GM18498 (cell line): ENCODE measurements at regions not wholly inside any gene's neighbourhood (a gene's known extent, or its start where the extent isn't known, plus 50 kb on each side); places are given as distances from the start of the nearest gene placed in this dataset.

Source experiments
- ATAC-seq: cut with Tn5 transposase; IDR thresholded peaks from one replicate; pipeline ENCODE4 v1.9.1; 2021; ENCODE audit warnings: mild to moderate bottlenecking, moderate library complexity; ENCODE audit not compliant: unreplicated experiment

GRCh38 chr18:78898635-78899034 is 81.0 kb upstream of the SALL3 start:
- ATAC-seq, result no peak

GRCh38 chr18:78899241-78899640 is 80.4 kb upstream of the SALL3 start:
- no peak for ATAC-seq

GRCh38 chr18:78900938-78901909 is 78.4 kb upstream of the SALL3 start:
- no peak for ATAC-seq

GRCh38 chr18:78901923-78902794 is 77.5 kb upstream of the SALL3 start:
- no peak for ATAC-seq

- ATAC-seq, result no peak
These were observed 76.7 kb upstream of the SALL3 start for GRCh38 chr18:78902795-78903435.

- no peak for ATAC-seq
These were observed 76.0 kb upstream of the SALL3 start for GRCh38 chr18:78903436-78904178.

GRCh38 chr18:78904179-78904531 is 75.5 kb upstream of the SALL3 start:
- ATAC-seq, result no peak

GRCh38 chr18:78905334-78905733 is 74.3 kb upstream of the SALL3 start:
- ATAC-seq, result no peak

GRCh38 chr18:78906066-78906465 is 73.6 kb upstream of the SALL3 start:
- no peak for ATAC-seq

GRCh38 chr18:78908462-78909260 is 71.0 kb upstream of the SALL3 start:
- no peak for ATAC-seq

GRCh38 chr18:78911751-78912283 is 67.8 kb upstream of the SALL3 start:
- ATAC-seq, result no peak

- no peak for ATAC-seq
These were observed 67.3 kb upstream of the SALL3 start for GRCh38 chr18:78912336-78912735.

GRCh38 chr18:78912844-78913243 is 66.8 kb upstream of the SALL3 start:
- no peak for ATAC-seq

- ATAC-seq, result no peak
These were observed 66.2 kb upstream of the SALL3 start for GRCh38 chr18:78913395-78913794.

GRCh38 chr18:78913830-78914231 is 65.8 kb upstream of the SALL3 start:
- no peak for ATAC-seq

- no peak for ATAC-seq
These were observed 65.2 kb upstream of the SALL3 start for GRCh38 chr18:78914249-78914935.

GRCh38 chr18:78915446-78916008 is 64.1 kb upstream of the SALL3 start:
- no peak for ATAC-seq

GRCh38 chr18:78918707-78919106 is 60.9 kb upstream of the SALL3 start:
- no peak for ATAC-seq

- no peak for ATAC-seq
These were observed 59.7 kb upstream of the SALL3 start for GRCh38 chr18:78919956-78920355.
